Caco-2 (cell line): ENCODE measurements at regions not wholly inside any gene's neighbourhood (a gene's known extent, or its start where the extent isn't known, plus 50 kb on each side); places are given as distances from the start of the nearest gene placed in this dataset.

Source experiments
- BruUV-seq: library from RNA; stranded (reverse); fragments of 400-500 nt; replicated peaks from 2 replicates; lab custom pipeline; 2021; lab: Mats Ljungman, UMichigan
- CTCF ChIA-PET: fragments of 300-600 bp; sonication (Branson Sonifier 250); formaldehyde crosslinking; loops from one replicate; lab custom pipeline; 2022; ENCODE audit warnings: antibody characterized with exemption; lab: Charles Lee
- POLR2A ChIA-PET: fragments of 300-600 bp; sonication (Branson Sonifier 250); formaldehyde crosslinking; loops from one replicate; lab custom pipeline; 2022; ENCODE audit warnings: antibody characterized with exemption; lab: Charles Lee
- DNase-seq, 2 experiments: peaks; one replicate each; pipeline versions ENCODE4 v3.0.0 to v3.0.0-alpha.2; 2020 to 2022
- H3K27me3 ChIP-seq: replicated peaks from 2 replicates; pipeline ENCODE4 v1.6.0; 2011; ENCODE audit warnings: low read length; ENCODE audit not compliant: control insufficient read depth, insufficient read depth
- H3K36me3 ChIP-seq: 2 replicates; pipeline ENCODE4 v1.5.1; 2011; ENCODE audit warnings: low read length; ENCODE audit not compliant: control insufficient read depth, insufficient read depth
- H3K4me1 ChIP-seq: fragments of 250-450 bp; sonication (Bioruptor Pico); 2 replicates; pipeline ENCODE4 v1.5.1; 2020; ENCODE audit warnings: mild to moderate bottlenecking
- H3K4me3 ChIP-seq: 2 replicates; pipeline ENCODE4 v1.5.1; 2011; ENCODE audit warnings: low read depth, mild to moderate bottlenecking, control low read depth, low read length
- H3K9me3 ChIP-seq: fragments of 250-450 bp; sonication (Bioruptor Pico); 2 replicates; pipeline ENCODE4 v1.5.1; 2020; ENCODE audit warnings: mild to moderate bottlenecking, moderate library complexity
- H3K27ac Mint-ChIP-seq: one replicate; pipeline ENCODE4 v1.8.0; 2022; ENCODE audit warnings: mixed read lengths; ENCODE audit not compliant: unreplicated experiment
- H3K27me3 Mint-ChIP-seq: one replicate; pipeline ENCODE4 v1.8.0; 2022; ENCODE audit warnings: mixed read lengths; ENCODE audit not compliant: insufficient read depth, unreplicated experiment
- H3K36me3 Mint-ChIP-seq: one replicate; pipeline ENCODE4 v1.8.0; 2022; ENCODE audit warnings: mild to moderate bottlenecking, mixed read lengths; ENCODE audit not compliant: insufficient read depth, unreplicated experiment
- H3K4me1 Mint-ChIP-seq: one replicate; pipeline ENCODE4 v1.8.0; 2022; ENCODE audit warnings: low read depth, mixed read lengths; ENCODE audit not compliant: unreplicated experiment
- H3K4me3 Mint-ChIP-seq: one replicate; pipeline ENCODE4 v1.8.0; 2022; ENCODE audit warnings: mild to moderate bottlenecking, moderate library complexity, mixed read lengths; ENCODE audit not compliant: unreplicated experiment
- H3K9me3 Mint-ChIP-seq: one replicate; pipeline ENCODE4 v1.8.0; 2022; ENCODE audit warnings: mixed read lengths; ENCODE audit not compliant: unreplicated experiment
- intact Hi-C: fragments of 100-400 bp; cut with micrococcal nuclease; formaldehyde crosslinking; loops from one replicate; pipeline ENCODE4 v1.10.0; 2022; ENCODE audit not compliant: unreplicated experiment
- TF ChIP-seq, protein P1 (sequence below), 2 experiments: fragments of 200-600 bp in 1 of 2; IDR thresholded peaks; 1 replicate in 1 of 2; 2 replicates in 1 of 2; pipeline versions ENCODE4 v1.5.1 to v1.8.0; 2011 to 2022; ENCODE audit warnings: antibody characterized with exemption in 1 of 2, control low read depth in 1 of 2, inconsistent platforms in 1 of 2, low read depth in 1 of 2, low read length in 1 of 2, mild to moderate bottlenecking in 1 of 2, moderate library complexity in 1 of 2; ENCODE audit not compliant: insufficient read depth in 1 of 2, severe bottlenecking in 1 of 2, unreplicated experiment in 1 of 2

- H3K4me3 ChIP-seq = no peak overlapping the region
- H3K9me3 ChIP-seq = no peaks in the 10 kb centered on the region
- no peaks in the 10 kb centered on the region for H3K4me1 Mint-ChIP-seq
- H3K4me1 ChIP-seq = no peaks in the 10 kb centered on the region
- no peaks in the 10 kb centered on the region for H3K36me3 ChIP-seq
- POLR2A ChIA-PET = no interaction called here
- no peaks in the 10 kb centered on the region for H3K9me3 Mint-ChIP-seq
- H3K36me3 Mint-ChIP-seq = no peaks in the 10 kb centered on the region
- H3K27me3 ChIP-seq = no peaks in the 10 kb centered on the region
- H3K27me3 Mint-ChIP-seq = no peaks in the 10 kb centered on the region
- H3K4me3 Mint-ChIP-seq = no peak overlapping the region
- DNase-seq = no peak
- intact Hi-C loops = no loop called here
- H3K27ac Mint-ChIP-seq = no peak overlapping the region
- CTCF ChIA-PET = no interaction called here
- no TSS peak for BruUV-seq
- TF ChIP-seq, protein P1, sequence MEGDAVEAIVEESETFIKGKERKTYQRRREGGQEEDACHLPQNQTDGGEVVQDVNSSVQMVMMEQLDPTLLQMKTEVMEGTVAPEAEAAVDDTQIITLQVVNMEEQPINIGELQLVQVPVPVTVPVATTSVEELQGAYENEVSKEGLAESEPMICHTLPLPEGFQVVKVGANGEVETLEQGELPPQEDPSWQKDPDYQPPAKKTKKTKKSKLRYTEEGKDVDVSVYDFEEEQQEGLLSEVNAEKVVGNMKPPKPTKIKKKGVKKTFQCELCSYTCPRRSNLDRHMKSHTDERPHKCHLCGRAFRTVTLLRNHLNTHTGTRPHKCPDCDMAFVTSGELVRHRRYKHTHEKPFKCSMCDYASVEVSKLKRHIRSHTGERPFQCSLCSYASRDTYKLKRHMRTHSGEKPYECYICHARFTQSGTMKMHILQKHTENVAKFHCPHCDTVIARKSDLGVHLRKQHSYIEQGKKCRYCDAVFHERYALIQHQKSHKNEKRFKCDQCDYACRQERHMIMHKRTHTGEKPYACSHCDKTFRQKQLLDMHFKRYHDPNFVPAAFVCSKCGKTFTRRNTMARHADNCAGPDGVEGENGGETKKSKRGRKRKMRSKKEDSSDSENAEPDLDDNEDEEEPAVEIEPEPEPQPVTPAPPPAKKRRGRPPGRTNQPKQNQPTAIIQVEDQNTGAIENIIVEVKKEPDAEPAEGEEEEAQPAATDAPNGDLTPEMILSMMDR (IDR thresholded peaks at IDR 0.05; ENCODE audit: insufficient read depth in 1 of 2, low read depth in 1 of 2, low read length in 1 of 2, severe bottlenecking in 1 of 2, unreplicated experiment in 1 of 2) = no peak
Observed at GRCh38 chr18:77572537-77572936, 322.9 kb downstream of the GALR1 start.

GRCh38 chr18:77573571-77573970 lies 323.9 kb downstream of the GALR1 start:
- CTCF ChIA-PET = no interaction called here
- Histone ChIP-seq H3K4me3 (no peak overlapping the region), H3K27me3 (no peaks in the 10 kb centered on the region), H3K9me3 (no peaks in the 10 kb centered on the region), H3K36me3 (no peaks in the 10 kb centered on the region), H3K4me1 (no peaks in the 10 kb centered on the region)
- Mint-ChIP-seq H3K27ac (no peak overlapping the region), H3K4me1 (no peaks in the 10 kb centered on the region), H3K4me3 (no peak overlapping the region), H3K27me3 (no peaks in the 10 kb centered on the region), H3K9me3 (no peaks in the 10 kb centered on the region), H3K36me3 (no peaks in the 10 kb centered on the region)
- POLR2A ChIA-PET = no interaction called here
- intact Hi-C loops = no loop called here
- BruUV-seq = no TSS peak
- TF ChIP-seq, protein P1 (IDR thresholded peaks at IDR 0.05; ENCODE audit: insufficient read depth in 1 of 2, low read depth in 1 of 2, low read length in 1 of 2, severe bottlenecking in 1 of 2, unreplicated experiment in 1 of 2) = no peak
- DNase-seq = no peak

GRCh38 chr18:77590943-77591515 lies 341.4 kb downstream of the GALR1 start:
- Mint-ChIP-seq H3K4me3 (no peak overlapping the region), H3K9me3 (no peaks in the 10 kb centered on the region), H3K36me3 (no peaks in the 10 kb centered on the region), H3K27ac (no peak overlapping the region), H3K4me1 (no peaks in the 10 kb centered on the region), H3K27me3 (no peaks in the 10 kb centered on the region)
- Histone ChIP-seq H3K4me3 (no peak overlapping the region), H3K9me3 (no peaks in the 10 kb centered on the region), H3K36me3 (no peaks in the 10 kb centered on the region), H3K4me1 (no peaks in the 10 kb centered on the region), H3K27me3 (no peaks in the 10 kb centered on the region)
- no TSS peak for BruUV-seq
- TF ChIP-seq, protein P1 (IDR thresholded peaks at IDR 0.05; ENCODE audit: insufficient read depth in 1 of 2, low read depth in 1 of 2, low read length in 1 of 2, severe bottlenecking in 1 of 2, unreplicated experiment in 1 of 2) = no peak
- POLR2A ChIA-PET = no interaction called here
- no peak for DNase-seq
- intact Hi-C loops = no loop called here
- CTCF ChIA-PET = no interaction called here
